H1 (cell line): ENCODE measurements at regions not wholly inside any gene's neighbourhood (a gene's known extent, or its start where the extent isn't known, plus 50 kb on each side); places are given as distances from the start of the nearest gene placed in this dataset.

ENCODE experiments used
- CTCF ChIA-PET: fragments of 300-600 bp; sonication (Branson Sonifier 250); formaldehyde crosslinking; loops from one replicate; lab custom pipeline; 2021; ENCODE audit not compliant: partially characterized antibody; lab: Charles Lee
- POLR2A ChIA-PET: fragments of 300-600 bp; sonication (Branson Sonifier 250); formaldehyde crosslinking; loops from one replicate; lab custom pipeline; 2021; ENCODE audit warnings: inconsistent platforms; ENCODE audit not compliant: partially characterized antibody; lab: Charles Lee
- DNase-seq, 2 experiments: peaks; one replicate each; pipeline versions ENCODE4 v3.0.0 to v3.0.0-alpha.2; 2010 to 2022; ENCODE audit warnings: low spot score in 2 of 2, low read depth in 1 of 2, mixed read lengths in 1 of 2
- FAIRE-seq: peaks from 2 replicates; lab custom pipeline; 2011; peaks lifted over from hg19 to GRCh38; lab: Jason Lieb, UNC
- H2AFZ ChIP-seq: 2 replicates; pipeline ENCODE4 v1.8.1; 2012; ENCODE audit warnings: low read length, inconsistent platforms
- H2AK5ac ChIP-seq: 2 replicates; pipeline ENCODE4 v1.6.1; 2013; ENCODE audit warnings: low read depth, low read length
- H2BK120ac ChIP-seq: replicated peaks from 2 replicates; pipeline ENCODE3; 2013; ENCODE audit warnings: low read depth, low read length, inconsistent platforms
- H2BK12ac ChIP-seq: 2 replicates; pipeline ENCODE4 v1.6.1; 2013; ENCODE audit warnings: low read depth, low read length
- H2BK15ac ChIP-seq: 2 replicates; pipeline ENCODE4 v1.6.1; 2013; ENCODE audit warnings: low read length
- H2BK20ac ChIP-seq: 2 replicates; pipeline ENCODE4 v1.6.1; 2013; ENCODE audit warnings: low read length
- H2BK5ac ChIP-seq: 2 replicates; pipeline ENCODE4 v1.6.1; 2013; ENCODE audit warnings: low read depth, low read length
- H3K14ac ChIP-seq: 2 replicates; pipeline ENCODE4 v1.6.1; 2013; ENCODE audit warnings: inconsistent platforms; ENCODE audit not compliant: insufficient read length
- H3K18ac ChIP-seq: 2 replicates; pipeline ENCODE4 v1.6.1; 2013; ENCODE audit warnings: low read length; ENCODE audit errors: extremely low read depth
- H3K23ac ChIP-seq: 2 replicates; pipeline ENCODE4 v1.6.1; 2013; ENCODE audit warnings: inconsistent platforms; ENCODE audit not compliant: insufficient read length
- H3K23me2 ChIP-seq: 2 replicates; pipeline ENCODE4 v1.6.1; 2013; ENCODE audit warnings: low read depth, low read length
- H3K27ac ChIP-seq: 2 replicates; pipeline ENCODE4 v1.6.1; 2011; ENCODE audit warnings: low read depth, low read length, inconsistent platforms
- H3K27me3 ChIP-seq, 4 experiments: replicated peaks in 1 of 4; 1 replicate in 1 of 4; 2 replicates in 3 of 4; pipeline versions ENCODE4 v1.6.1 to v1.8.1; 2011 to 2013; ENCODE audit warnings: low read length in 3 of 4, mild to moderate bottlenecking in 3 of 4, inconsistent platforms in 2 of 4, mixed read lengths in 2 of 4, moderate library complexity in 1 of 4; ENCODE audit not compliant: control insufficient read depth in 3 of 4, insufficient read depth in 3 of 4; ENCODE audit errors: extremely low read depth in 1 of 4
- H3K36me3 ChIP-seq, 4 experiments: 2 replicates each; pipeline versions ENCODE4 v1.6.1 to v1.8.1; 2011 to 2013; ENCODE audit warnings: mild to moderate bottlenecking in 4 of 4, low read length in 3 of 4, moderate library complexity in 2 of 4, control low read depth in 1 of 4, inconsistent platforms in 1 of 4; ENCODE audit not compliant: insufficient read depth in 4 of 4, control insufficient read depth in 2 of 4
- H3K4ac ChIP-seq: replicated peaks from 2 replicates; pipeline ENCODE3; 2013; ENCODE audit warnings: low read length, low read depth, mixed read lengths, inconsistent platforms; ENCODE audit not compliant: insufficient read length
- H3K4me1 ChIP-seq, 4 experiments: replicated peaks in 1 of 4; 1 replicate in 1 of 4; 2 replicates in 3 of 4; pipeline versions ENCODE4 v1.6.1 to v1.8.1; 2011 to 2013; ENCODE audit warnings: low read length in 3 of 4, inconsistent platforms in 2 of 4, mixed read lengths in 1 of 4; ENCODE audit not compliant: insufficient read depth in 4 of 4, control insufficient read depth in 3 of 4
- H3K4me2 ChIP-seq, 2 experiments: 2 replicates each; pipeline versions ENCODE4 v1.6.1 to v1.8.1; 2011 to 2013; ENCODE audit warnings: low read depth in 2 of 2, low read length in 2 of 2, control low read depth in 1 of 2, inconsistent platforms in 1 of 2, mild to moderate bottlenecking in 1 of 2; ENCODE audit not compliant: insufficient read depth in 1 of 2
- H3K4me3 ChIP-seq, 4 experiments: fragments of 200-600, 300-600 bp in 1 of 4; sonication (generic), shearing (Covaris generic), sonication (Bioruptor Twin) in 1 of 4; 2 replicates each; pipeline versions ENCODE4 v1.5.1 to v1.8.1; 2011 to 2016; ENCODE audit warnings: low read length in 4 of 4, low read depth in 3 of 4, control low read depth in 2 of 4, inconsistent platforms in 2 of 4, mild to moderate bottlenecking in 2 of 4, mixed read lengths in 1 of 4, moderate library complexity in 1 of 4; ENCODE audit not compliant: insufficient read depth in 2 of 4; ENCODE audit errors: extremely low read depth in 1 of 4
- H3K56ac ChIP-seq: replicated peaks from 2 replicates; pipeline ENCODE3; 2013; ENCODE audit warnings: low read depth, mild to moderate bottlenecking, mixed read lengths, low read length, inconsistent platforms; ENCODE audit not compliant: insufficient read length
- H3K79me1 ChIP-seq: 2 replicates; pipeline ENCODE4 v1.6.1; 2013; ENCODE audit warnings: low read depth, low read length, control low read depth
- H3K79me2 ChIP-seq, 2 experiments: 2 replicates each; pipeline versions ENCODE4 v1.6.1 to v1.8.1; 2012 to 2013; ENCODE audit warnings: low read length in 2 of 2, mild to moderate bottlenecking in 2 of 2, inconsistent platforms in 1 of 2; ENCODE audit not compliant: insufficient read depth in 2 of 2, control insufficient read depth in 1 of 2
- H3K9ac ChIP-seq, 4 experiments: replicated peaks in 1 of 4; 1 replicate in 1 of 4; 2 replicates in 3 of 4; pipeline versions ENCODE4 v1.6.1 to v1.8.1; 2011 to 2013; ENCODE audit warnings: low read depth in 3 of 4, low read length in 3 of 4, control low read depth in 2 of 4, mild to moderate bottlenecking in 2 of 4, moderate library complexity in 2 of 4, inconsistent platforms in 1 of 4; ENCODE audit errors: extremely low read depth in 1 of 4
- H3K9me3 ChIP-seq, 2 experiments: 2 replicates each; pipeline versions ENCODE4 v1.6.1 to v1.8.1; 2012 to 2013; ENCODE audit warnings: mild to moderate bottlenecking in 2 of 2, moderate library complexity in 2 of 2, control low read depth in 1 of 2, inconsistent platforms in 1 of 2, low read depth in 1 of 2, low read length in 1 of 2, mixed read lengths in 1 of 2; ENCODE audit not compliant: insufficient read depth in 2 of 2
- H4K20me1 ChIP-seq, 2 experiments: replicated peaks in 1 of 2; 2 replicates each; pipeline versions ENCODE3 to v1.8.1; 2011 to 2013; ENCODE audit warnings: inconsistent platforms in 2 of 2, low read length in 2 of 2, mild to moderate bottlenecking in 1 of 2; ENCODE audit not compliant: insufficient read depth in 2 of 2, control insufficient read depth in 1 of 2
- H4K5ac ChIP-seq: 2 replicates; pipeline ENCODE4 v1.6.1; 2013; ENCODE audit warnings: low read length, low read depth, mixed read lengths, inconsistent platforms; ENCODE audit not compliant: insufficient read length
- H4K8ac ChIP-seq: 2 replicates; pipeline ENCODE4 v1.8.0; 2013; ENCODE audit warnings: mild to moderate bottlenecking, moderate library complexity, low read length, inconsistent platforms; ENCODE audit not compliant: insufficient read depth; ENCODE audit errors: extremely low read depth
- H4K91ac ChIP-seq: replicated peaks from 2 replicates; pipeline ENCODE3; 2013; ENCODE audit warnings: low read length, mixed read lengths, inconsistent platforms; ENCODE audit not compliant: insufficient read length
- CBX8 ChIP-seq: fragments of 300-800, 300-1000 bp; sonication (generic); IDR thresholded peaks from 2 replicates; pipeline ENCODE4 v1.7.1; 2016; ENCODE audit warnings: low read depth, low read length, borderline replicate concordance
- CREB1 ChIP-seq: IDR thresholded peaks from 2 replicates; pipeline ENCODE4 v1.6.1; 2012; ENCODE audit warnings: inconsistent platforms
- CTBP2 ChIP-seq: IDR thresholded peaks from 2 replicates; pipeline ENCODE4 v1.7.0; 2011; ENCODE audit warnings: borderline replicate concordance, mild to moderate bottlenecking, moderate library complexity, mixed read lengths, low read length; ENCODE audit not compliant: insufficient read depth, insufficient read length
- EP300 ChIP-seq, 2 experiments: IDR thresholded peaks; 1 replicate in 1 of 2; 2 replicates in 1 of 2; pipeline ENCODE4 v1.6.1; 2011 to 2012; ENCODE audit warnings: low read depth in 2 of 2, low read length in 2 of 2, mild to moderate bottlenecking in 2 of 2, borderline replicate concordance in 1 of 2, inconsistent platforms in 1 of 2, moderate library complexity in 1 of 2
- HDAC6 ChIP-seq: IDR thresholded peaks from one replicate; pipeline ENCODE4 v1.7.1; 2012; ENCODE audit warnings: low read depth, mild to moderate bottlenecking, inconsistent platforms, low read length, moderate library complexity
- MAFK ChIP-seq: IDR thresholded peaks from 2 replicates; pipeline ENCODE4 v1.6.1; 2012; ENCODE audit warnings: low read depth, mild to moderate bottlenecking, improper control_type of control experiment, low read length
- POU5F1 ChIP-seq: IDR thresholded peaks from 2 replicates; pipeline ENCODE4 v1.6.1; 2011; ENCODE audit warnings: low read depth, mild to moderate bottlenecking, low read length, moderate library complexity
- SIX5 ChIP-seq: IDR thresholded peaks from 2 replicates; pipeline ENCODE4 v1.6.1; 2011; ENCODE audit warnings: mild to moderate bottlenecking, low read depth, low read length
- SP2 ChIP-seq: IDR thresholded peaks from 2 replicates; pipeline ENCODE4 v1.6.1; 2012; ENCODE audit warnings: mild to moderate bottlenecking, low read length, inconsistent platforms
- WGBS, 2 experiments: shearing (Covaris generic) in 1 of 2; methylation state at CpG; one replicate each; pipeline versions ENCODE4 v1.1.6 to v1.1.7; 2013 to 2015; ENCODE audit warnings: low lambda C conversion rate in 2 of 2, mixed read lengths in 2 of 2, inconsistent platforms in 1 of 2, low coverage in 1 of 2, missing lambda C conversion rate in 1 of 2; ENCODE audit not compliant: insufficient replicate concordance in 2 of 2, insufficient coverage in 1 of 2, insufficient read length in 1 of 2; ENCODE audit errors: extremely low coverage in 1 of 2, missing lambda C conversion rate in 1 of 2; 5-methylcytosine and 5-hydroxymethylcytosine counted together

DNA sequence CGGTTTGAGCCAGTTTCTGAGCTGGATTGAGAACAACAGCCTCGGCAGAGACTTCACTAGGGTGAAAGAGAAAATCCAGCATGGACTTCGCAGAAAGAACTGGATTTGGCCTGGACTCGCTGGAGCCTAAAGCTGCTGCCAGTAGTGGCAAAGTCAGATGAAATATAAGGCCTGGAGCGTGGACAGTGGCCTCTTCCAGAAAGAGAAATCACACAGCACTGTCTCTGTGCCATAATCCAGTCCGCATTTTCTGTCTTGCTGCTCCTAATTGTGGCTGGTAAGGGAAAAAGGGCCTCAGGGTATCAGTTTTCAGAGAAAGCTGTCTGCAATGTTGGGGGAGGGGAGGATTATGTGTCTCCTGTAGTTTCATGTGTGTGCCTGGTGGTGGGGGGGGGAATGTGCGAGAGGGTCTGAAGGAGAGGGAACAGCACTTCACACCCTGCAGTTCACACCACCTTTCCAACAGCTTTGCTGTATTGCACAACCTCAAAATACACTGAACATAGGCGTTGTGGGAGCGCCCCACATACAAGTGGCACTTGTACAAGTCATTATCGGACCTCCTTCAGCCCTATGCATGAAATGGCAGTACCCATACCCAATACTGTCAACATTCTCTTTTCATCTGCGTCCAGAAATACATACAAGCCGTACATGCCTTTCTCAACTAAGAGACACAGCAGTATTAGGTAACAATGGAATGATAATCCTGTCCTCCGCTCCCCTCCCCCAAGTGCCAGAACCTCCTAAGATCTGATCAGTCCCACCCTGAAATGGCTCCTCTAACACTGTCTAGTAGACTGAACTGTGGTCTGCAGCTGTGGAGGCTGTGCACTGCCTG, 107.5 kb upstream of the ATF7IP start:
- Histone ChIP-seq H2BK12ac (peak overlapping the region; percentile 100), H3K4ac (peak overlapping the region; percentile 98), H3K14ac (peak overlapping the region; percentile 81), H3K79me2 (no peaks in the 10 kb centered on the region), H3K79me1 (no peaks in the 10 kb centered on the region), H2BK20ac (peak overlapping the region; percentile 98), H4K8ac (peak overlapping the region; percentile 94; the same call in 1 of the 2 replicates), H4K20me1 (no peaks in the 10 kb centered on the region), H2BK120ac (peak overlapping the region; percentile 100), H4K5ac (peak overlapping the region; percentile 93), H3K27me3 (no peaks in the 10 kb centered on the region), H2AK5ac (peak overlapping the region; percentile 100), H3K9ac (peak overlapping the region; percentile 56 to 78 (median 72)), H3K18ac (peak overlapping the region; percentile 52), H4K91ac (peak overlapping the region; percentile 100), H2AFZ (no peak overlapping the region), H3K36me3 (no peaks in the 10 kb centered on the region; a peak in 1 of 8 replicates), H3K56ac (peak overlapping the region; percentile 82), H3K23ac (no peak overlapping the region), H3K23me2 (0 out of 2 replicates have a peak, but pooled peaks cover 5% of the 10 kb centered on the region), H3K4me3 (peak overlapping the region in 3 of 4 experiments; percentile 9 to 39 (median 20); a peak in 3 of 8 replicates), H3K27ac (peak overlapping the region; percentile 95), H3K9me3 (peaks cover 0 to 4% of the 10 kb centered on the region in 2 experiments; a peak in 2 of 4 replicates), H3K4me2 (peak overlapping the region; percentile 59 to 67), H3K4me1 (peaks cover 19 to 34% (median 27%) of the 10 kb centered on the region in 4 experiments), H2BK15ac (peak overlapping the region; percentile 77; the same call in 1 of the 2 replicates), H2BK5ac (peak overlapping the region; percentile 99)
- WGBS, 2 experiments, result 21% methylated on average over 13 of the region's 13 CpGs; no CpG with 5 or more reads in 1 of the 2 experiments
- ChIA-PET POLR2A (interaction anchor here (0.6 to 7.7 kb wide), 34 partner anchors 9 to 269 kb away, joined by 3 to 164 read pairs (median 5); partner anchors contain the start of gene ATF7IP), CTCF (interaction anchor here (0.6 to 3.0 kb wide), 12 partner anchors 11 to 205 kb away, joined by 3 to 22 read pairs (median 4); partner anchors contain the start of gene ATF7IP)
- DNase-seq, result peak; percentile 96 to 97
- peak; percentile 96 for FAIRE-seq
- TF ChIP-seq HDAC6, result no peak
- no peak for TF ChIP-seq SP2
- TF ChIP-seq CBX8, result no peak
- peak in 1 of 2 experiments; percentile 91; a peak in 2 of 3 replicates for TF ChIP-seq EP300 (IDR thresholded peaks at IDR 0.05; ENCODE audit: borderline replicate concordance in 1 of 2, low read depth in 2 of 2, low read length in 2 of 2)
- TF ChIP-seq POU5F1, result 0 out of 2 replicates have a peak, but pooled peaks have one; percentile 37
- TF ChIP-seq CTBP2, result no peak
- peak; percentile 46; the same call in 1 of the 2 replicates for TF ChIP-seq CREB1
- TF ChIP-seq SIX5, result peak; percentile 52
- TF ChIP-seq MAFK, result no peak
